Spleen (tissue), 11 donors: ENCODE measurements at regions not wholly inside any gene's neighbourhood (a gene's known extent, or its start where the extent isn't known, plus 50 kb on each side); places are given as distances from the start of the nearest gene placed in this dataset.

Source experiments
- DNase-seq: peaks from one replicate; pipeline ENCODE4 v3.0.0-alpha.2; 2020
- H3K27ac ChIP-seq, 8 donors: fragments of 200-600 bp; sonication (generic) in 7 of 8; 1 replicate in 4 of 8; 2 replicates in 4 of 8; pipeline versions ENCODE4 v1.5.0 to v1.8.0; 2016 to 2021; ENCODE audit warnings: inconsistent platforms in 4 of 8, mild to moderate bottlenecking in 4 of 8, moderate library complexity in 1 of 8
- H3K27me3 ChIP-seq, 7 donors: fragments of 200-600 bp; sonication (generic) in 6 of 7; replicated peaks in 1 of 7; 1 replicate in 4 of 7; 2 replicates in 3 of 7; pipeline versions ENCODE4 v1.5.0 to v1.8.0; 2016 to 2021; ENCODE audit warnings: inconsistent platforms in 3 of 7, mild to moderate bottlenecking in 1 of 7
- H3K36me3 ChIP-seq, 6 donors: fragments of 200-600 bp; sonication (generic) in 5 of 6; 1 replicate in 4 of 6; 2 replicates in 2 of 6; pipeline versions ENCODE4 v1.5.0 to v1.8.0; 2016 to 2021; ENCODE audit warnings: inconsistent platforms in 2 of 6
- H3K4me1 ChIP-seq, 6 donors: fragments of 200-600 bp; sonication (generic) in 5 of 6; 1 replicate in 3 of 6; 2 replicates in 3 of 6; pipeline versions ENCODE4 v1.5.0 to v1.8.0; 2016 to 2021; ENCODE audit warnings: inconsistent platforms in 3 of 6
- H3K4me3 ChIP-seq, 8 donors: fragments of 200-600 bp; sonication (generic) in 7 of 8; 1 replicate in 4 of 8; 2 replicates in 4 of 8; pipeline versions ENCODE4 v1.5.0 to v1.8.0; 2016 to 2021; ENCODE audit warnings: inconsistent platforms in 4 of 8, mild to moderate bottlenecking in 4 of 8, moderate library complexity in 2 of 8
- H3K9me3 ChIP-seq, 8 donors: fragments of 200-600 bp; sonication (generic) in 7 of 8; 1 replicate in 4 of 8; 2 replicates in 4 of 8; pipeline versions ENCODE4 v1.5.0 to v1.8.0; 2016 to 2021; ENCODE audit warnings: inconsistent platforms in 4 of 8
- CTCF ChIP-seq, 11 experiments: fragments of 200-600 bp in 7 of 11; fragments of 450-650 bp in 4 of 11; sonication (generic) in 4 of 11; IDR thresholded peaks in 8 of 11; conservative IDR thresholded peaks in 3 of 11; 1 replicate in 7 of 11; 2 replicates in 4 of 11; pipeline versions ENCODE4 v1.4.0 to v1.8.0; 2016 to 2021; ENCODE audit warnings: antibody characterized with exemption in 11 of 11, inconsistent platforms in 4 of 11, mild to moderate bottlenecking in 1 of 11
- POLR2A ChIP-seq, 3 donors: fragments of 450-650 bp; IDR thresholded peaks; one replicate each; pipeline ENCODE4 v1.5.1; 2017; ENCODE audit warnings: antibody characterized with exemption in 3 of 3, mild to moderate bottlenecking in 1 of 3
- POLR2AphosphoS5 ChIP-seq, 3 donors: sonication (generic); formaldehyde crosslinking; IDR thresholded peaks; one replicate each; pipeline ENCODE4 v1.5.1; 2017; ENCODE audit warnings: antibody characterized with exemption in 3 of 3
- WGBS, 5 donors: extraction: QIAGEN DNeasy Blood & Tissue Kit in 3 of 5; methylation state at CpG; one replicate each; pipeline versions ENCODE4 v1.1.5 to v1.1.7; 2013 to 2018; 5-methylcytosine and 5-hydroxymethylcytosine counted together
- intact Hi-C: fragments of 100-400 bp; cut with DNase I; formaldehyde crosslinking; loops from one replicate; pipeline ENCODE4 v1.15.0; 2023; ENCODE audit warnings: low total_unique reads
- donor health status: healthy with polysubstance abuse.
- donor health status: DM: no; HTN: no; CAD: no; lungs with moderate emphysema.
- donor health status: DM: no; HTN: no; CAD: no.
- donor health status: Bipolar disorder and iron deficiency.
- donor health status: healthy.
- donor health status: DM: no; HTN: no; CAD: no.
- donor health status: DM: yes; HTN: yes; CAD: no.

GRCh38 chr9:115799734-115800133, 353.9 kb upstream of the PAPPA start:
- TF ChIP-seq POLR2A (IDR thresholded peaks at IDR 0.05) (no peak), POLR2AphosphoS5 (IDR thresholded peaks at IDR 0.05) (no peak), CTCF (IDR thresholded peaks at IDR 0.05 in 8 of 11, conservative IDR thresholded peaks at IDR 0.05 in 3 of 11) (no peak)
- DNase-seq = no peak
- Histone ChIP-seq H3K4me1 (no peaks in the 10 kb centered on the region), H3K27ac (no peak overlapping the region), H3K36me3 (no peaks in the 10 kb centered on the region), H3K27me3 (no peaks in the 10 kb centered on the region), H3K9me3 (peaks cover 0 to 7% (median 0%) of the 10 kb centered on the region in 8 donors), H3K4me3 (no peak overlapping the region)
- 22 to 29% (median 28%) methylated on average over 1 of the region's 1 CpG for WGBS, 5 donors
- intact Hi-C loops = no loop called here

- no peak overlapping the region for H3K4me3 ChIP-seq
- 73 to 97% (median 92%) methylated on average over 3 of the region's 3 CpGs for WGBS, 5 donors
- TF ChIP-seq POLR2AphosphoS5 (IDR thresholded peaks at IDR 0.05) (no peak), POLR2A (IDR thresholded peaks at IDR 0.05) (no peak), CTCF (IDR thresholded peaks at IDR 0.05 in 8 of 11, conservative IDR thresholded peaks at IDR 0.05 in 3 of 11) (no peak)
- no peaks in the 10 kb centered on the region for H3K4me1 ChIP-seq
- peaks cover 0 to 7% (median 0%) of the 10 kb centered on the region in 8 donors for H3K9me3 ChIP-seq
- no peak overlapping the region for H3K27ac ChIP-seq
- intact Hi-C loops = no loop called here
- no peaks in the 10 kb centered on the region for H3K27me3 ChIP-seq
- H3K36me3 ChIP-seq = no peaks in the 10 kb centered on the region
- DNase-seq = no peak
Observed at GRCh38 chr9:115804206-115804605, 349.4 kb upstream of the PAPPA start.

GRCh38 chr9:115808108-115808507, 345.5 kb upstream of the PAPPA start:
- TF ChIP-seq CTCF (IDR thresholded peaks at IDR 0.05 in 8 of 11, conservative IDR thresholded peaks at IDR 0.05 in 3 of 11) (no peak), POLR2AphosphoS5 (IDR thresholded peaks at IDR 0.05) (no peak), POLR2A (IDR thresholded peaks at IDR 0.05) (no peak)
- intact Hi-C loops = no loop called here
- Histone ChIP-seq H3K36me3 (no peaks in the 10 kb centered on the region), H3K27me3 (no peaks in the 10 kb centered on the region), H3K4me3 (no peak overlapping the region), H3K4me1 (no peaks in the 10 kb centered on the region), H3K9me3 (peaks cover 0 to 9% (median 0%) of the 10 kb centered on the region in 8 donors), H3K27ac (no peak overlapping the region)
- WGBS, 5 donors = 46 to 56% (median 49%) methylated on average over 2 of the region's 2 CpGs
- no peak for DNase-seq

- Histone ChIP-seq H3K36me3 (no peaks in the 10 kb centered on the region), H3K9me3 (peaks cover 0 to 14% (median 0%) of the 10 kb centered on the region in 8 donors), H3K4me1 (no peaks in the 10 kb centered on the region), H3K27me3 (no peaks in the 10 kb centered on the region), H3K4me3 (no peak overlapping the region), H3K27ac (no peak overlapping the region)
- no peak for DNase-seq
- TF ChIP-seq POLR2AphosphoS5 (IDR thresholded peaks at IDR 0.05) = no peak
- TF ChIP-seq CTCF (IDR thresholded peaks at IDR 0.05 in 8 of 11, conservative IDR thresholded peaks at IDR 0.05 in 3 of 11) = no peak
- no peak for TF ChIP-seq POLR2A (IDR thresholded peaks at IDR 0.05)
- intact Hi-C loops = no loop called here
- WGBS, 5 donors = 62 to 70% (median 66%) methylated on average over 5 of the region's 5 CpGs
Observed at GRCh38 chr9:115808695-115809094, 344.9 kb upstream of the PAPPA start.
